ENCODE measurements at regions not wholly inside any gene's neighbourhood (a gene's known extent, or its start where the extent isn't known, plus 50 kb on each side); places are given as distances from the start of the nearest gene placed in this dataset.

DNA sequence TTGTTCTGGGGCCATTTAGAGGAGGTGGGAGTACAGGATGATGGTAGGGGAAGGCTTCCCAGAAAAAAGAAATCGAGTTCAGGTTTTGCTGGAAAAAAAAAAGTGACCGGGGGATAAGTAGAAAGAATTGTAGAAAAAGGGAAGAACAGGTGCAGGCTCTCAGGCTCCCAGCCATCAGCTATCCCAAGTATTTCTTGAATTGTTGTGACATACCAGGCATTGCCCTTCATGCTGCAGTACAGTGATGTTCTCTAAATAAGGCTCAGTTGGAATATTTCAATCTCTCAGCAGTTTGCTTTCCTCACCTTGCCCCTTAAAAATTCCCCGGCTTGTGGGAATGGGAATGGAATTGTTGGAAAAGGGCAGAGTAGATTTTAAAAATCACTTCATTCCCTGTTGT is 82.5 kb upstream of the RGMA start:
- BruUV-seq (replicated peaks): no TSS peak
- H3K9me3 ChIP-seq (replicated peaks; ENCODE audit: control insufficient read depth, insufficient read depth, low read depth, low read length): no peaks in the 10 kb centered on the region
- peaks cover 0 to 4% of the 10 kb centered on the region in 2 experiments; a peak in 2 of 5 replicates for H3K27me3 ChIP-seq (ENCODE audit: control insufficient read depth in 2 of 2, insufficient read depth in 2 of 2, low read length in 2 of 2)
- H3K9ac ChIP-seq (ENCODE audit: insufficient read depth in 1 of 2, low read depth in 2 of 2, low read length in 2 of 2): no peak overlapping the region
- intact Hi-C loops (cut with micrococcal nuclease): no loop called here
- WGBS (ENCODE audit: insufficient coverage, low coverage, missing lambda C conversion rate): 5% methylated on average over 3 of the region's 3 CpGs
- H3K4me2 ChIP-seq (ENCODE audit: insufficient read depth, low read length): no peak overlapping the region
- ChIA-PET POLR2A (interaction anchor here (0.9 kb wide), 1 partner anchor 9 kb away, joined by 4 read pairs; no protein-coding TSS in a partner anchor), CTCF (ENCODE audit: low intra/inter-chr PET ratio) (no interaction called here)
- H4K20me1 ChIP-seq (replicated peaks; ENCODE audit: control insufficient read depth, insufficient read depth, low read length): no peaks in the 10 kb centered on the region
- no peaks in the 10 kb centered on the region for H3K4me1 ChIP-seq (replicated peaks in 1 of 2; ENCODE audit: control insufficient read depth in 2 of 2, insufficient read depth in 2 of 2, low read length in 2 of 2)
- TF ChIP-seq YY1 (IDR thresholded peaks at IDR 0.05; ENCODE audit: borderline replicate concordance in 1 of 3, control insufficient read depth in 1 of 3, extremely low read depth in 1 of 3, insufficient read depth in 3 of 3, insufficient read length in 1 of 3, insufficient replicate concordance in 2 of 3, low read depth in 1 of 3, low read length in 2 of 3) (no peak), U2AF2 (optimal IDR thresholded peaks at IDR 0.05; ENCODE audit: low read depth, low read length) (no peak), HDAC3 (IDR thresholded peaks at IDR 0.05; ENCODE audit: borderline replicate concordance, partially characterized antibody) (no peak), CREB1 (IDR thresholded peaks at IDR 0.05) (no peak), CREB1 (CRISPR knock-in tag; IDR thresholded peaks at IDR 0.05) (no peak), FIP1L1 (IDR thresholded peaks at IDR 0.05; ENCODE audit: low read depth, low read length, poor library complexity, severe bottlenecking) (no peak), SMARCA4 (IDR thresholded peaks at IDR 0.05) (no peak), ETS2 (tag; IDR thresholded peaks at IDR 0.05; ENCODE audit: borderline replicate concordance, poor library complexity, severe bottlenecking) (no peak), ARID1B (IDR thresholded peaks at IDR 0.05) (no peak)
- DNase-seq (ENCODE audit: extremely low read depth in 1 of 4, low spot score in 3 of 4) (no peak), ATAC-seq (no peak), FAIRE-seq (no peak)
- no peaks in the 10 kb centered on the region for H3K36me3 ChIP-seq (ENCODE audit: control insufficient read depth, insufficient read depth, low read length)
- H3K27ac ChIP-seq (ENCODE audit: extremely low read depth, low read depth, low read length): no peak overlapping the region
- H2AFZ ChIP-seq (ENCODE audit: low read depth, low read length): no peak overlapping the region
- H3K9me1 ChIP-seq (ENCODE audit: control insufficient read depth, insufficient read depth, low read length): no peaks in the 10 kb centered on the region
- no peak overlapping the region for H3K4me3 ChIP-seq
- H3K79me2 ChIP-seq (ENCODE audit: control insufficient read depth, insufficient read depth, low read length): no peaks in the 10 kb centered on the region
- in situ Hi-C loops (cut with MboI): no loop called here

All from K562 (cell line).